NCI-H226 (cell line): ENCODE measurements at regions not wholly inside any gene's neighbourhood (a gene's known extent, or its start where the extent isn't known, plus 50 kb on each side); places are given as distances from the start of the nearest gene placed in this dataset.

Experiments used
- DNase-seq: peaks from one replicate; pipeline ENCODE4 v3.0.0-alpha.2; 2015

DNA sequence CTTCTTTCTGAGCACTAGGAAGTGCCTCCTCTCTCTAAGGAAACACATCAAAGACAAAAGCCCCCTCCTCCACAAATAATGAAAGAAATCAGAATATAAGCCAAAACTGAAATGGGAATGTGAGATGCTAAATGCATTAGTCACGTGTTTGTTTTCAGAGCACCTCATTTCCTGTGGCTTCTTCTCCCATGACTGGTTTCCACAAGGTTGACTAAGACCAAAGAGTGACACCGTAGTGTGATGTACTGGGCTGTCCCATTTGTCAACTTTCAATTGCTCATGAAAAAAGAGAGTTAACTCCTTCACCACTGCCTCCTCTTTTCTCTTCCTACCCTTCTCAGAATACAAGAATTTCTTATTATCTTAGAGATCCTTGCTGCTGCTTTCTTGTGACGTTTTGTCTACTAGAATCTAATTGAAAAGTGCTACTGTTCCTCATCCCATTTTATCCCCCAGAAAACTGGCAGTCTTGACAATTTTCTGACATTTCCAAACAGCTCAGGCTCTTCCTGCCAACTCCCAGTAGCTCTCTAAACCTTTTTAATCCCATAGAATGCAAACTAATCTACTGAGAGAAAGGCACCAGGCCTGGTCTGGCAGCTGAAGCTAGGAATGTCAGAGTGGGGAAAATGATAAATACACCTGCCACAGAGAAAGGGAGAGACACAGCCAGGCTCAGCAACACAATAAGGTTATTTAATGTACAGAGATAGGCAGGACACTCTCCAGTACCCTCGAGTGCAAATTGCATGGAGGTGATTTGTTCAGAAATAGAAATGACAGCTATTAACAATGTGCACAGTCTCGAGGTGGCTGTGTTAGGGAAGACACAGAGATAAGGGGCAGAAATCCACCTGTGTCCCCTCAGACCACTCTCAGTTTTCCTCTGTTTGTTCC is 671.7 kb upstream of the NRSN1 start:
- no peak for DNase-seq

DNA sequence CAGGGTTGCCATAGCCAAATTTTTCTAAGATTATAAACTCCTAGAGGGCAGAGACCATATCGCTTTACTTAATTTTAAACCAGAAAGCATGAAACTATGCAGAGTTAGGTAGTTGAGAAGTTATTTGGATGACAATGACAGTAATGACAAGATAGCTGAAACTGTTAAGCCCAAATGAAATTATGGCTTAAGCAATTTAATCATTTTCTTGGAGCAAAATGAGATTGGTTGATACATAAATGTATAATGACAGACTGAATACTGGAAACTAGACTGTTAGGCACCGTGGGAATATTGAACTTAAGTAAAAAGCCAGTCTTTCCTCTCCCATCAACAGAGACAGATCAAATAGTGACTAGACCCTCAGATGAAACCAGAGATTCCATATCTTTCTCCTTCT is 670.3 kb upstream of the NRSN1 start:
- no peak for DNase-seq

DNA sequence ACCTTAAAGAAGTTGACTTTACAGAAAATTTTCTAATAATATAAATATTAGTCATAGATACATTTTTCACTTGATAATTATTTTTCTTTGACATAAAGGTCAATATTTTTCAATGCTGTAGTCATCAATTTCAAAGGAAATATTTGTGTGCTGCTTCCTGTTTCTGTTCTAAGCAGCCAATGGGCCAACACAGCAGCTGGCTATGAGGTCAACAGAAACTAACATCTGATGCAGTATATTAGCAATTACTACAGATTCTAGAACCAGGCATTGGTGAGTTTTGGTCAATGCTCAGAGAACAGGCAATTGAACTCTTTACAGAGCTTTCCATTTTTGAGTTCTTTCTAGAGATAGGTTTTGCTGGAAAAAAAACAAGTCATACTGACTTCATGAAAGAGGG is 669.6 kb upstream of the NRSN1 start:
- no peak for DNase-seq

DNA sequence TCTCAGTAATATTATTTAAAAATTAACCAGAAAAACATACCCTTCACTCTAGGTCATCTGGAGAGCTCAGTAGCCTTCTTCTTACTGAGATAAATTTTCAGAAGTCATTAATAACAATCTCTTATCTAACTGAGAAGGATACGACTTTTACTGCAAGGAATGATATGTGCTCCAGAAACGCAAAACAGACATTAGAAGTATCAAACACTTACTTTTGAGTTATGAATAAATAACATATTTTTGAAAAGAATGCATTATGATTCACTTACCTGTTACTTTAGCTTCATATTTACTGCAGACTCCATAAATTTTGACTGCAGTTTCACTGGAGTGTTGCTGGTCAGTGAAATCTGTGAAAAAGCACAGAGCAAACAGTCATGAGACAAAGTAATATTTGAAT is 668.7 kb upstream of the NRSN1 start:
- DNase-seq = no peak

DNA sequence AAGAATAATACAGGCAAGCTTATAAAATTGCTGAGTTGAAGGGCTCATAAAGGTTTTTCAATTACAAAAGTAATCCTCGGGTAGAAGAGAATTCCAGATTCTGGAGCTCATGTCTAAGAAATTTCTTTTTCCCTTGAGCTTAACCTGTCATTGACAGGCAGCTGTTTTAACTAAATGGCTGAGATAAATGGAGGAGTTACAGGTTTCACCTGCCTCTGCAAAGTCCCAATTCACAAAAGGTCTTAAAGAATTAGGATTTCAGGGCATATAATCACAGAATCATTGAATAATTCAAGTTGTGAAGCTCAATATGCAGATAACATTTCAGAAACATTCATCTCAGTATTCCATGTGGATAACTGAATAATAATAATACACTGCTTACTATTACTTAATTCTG is 660.1 kb upstream of the NRSN1 start:
- DNase-seq = no peak

DNA sequence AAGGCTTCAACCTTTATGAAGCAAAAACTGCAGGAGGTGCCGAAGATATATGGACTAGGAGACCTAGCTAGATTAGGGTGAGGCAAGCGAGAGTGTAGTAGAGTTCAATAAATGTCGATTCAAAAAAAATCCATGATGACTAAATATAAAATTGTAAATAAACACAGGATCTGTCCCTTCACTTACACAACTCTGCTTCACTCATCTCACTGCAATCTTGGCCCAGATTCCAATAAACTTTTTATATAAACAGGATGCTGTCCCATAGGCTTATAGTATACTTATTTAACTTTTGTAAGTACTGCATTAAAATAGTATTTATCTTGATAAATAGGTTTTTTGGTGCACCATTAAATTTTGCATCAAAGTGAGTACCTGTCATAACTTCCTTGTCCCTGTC is 648.4 kb upstream of the NRSN1 start:
- no peak for DNase-seq

DNA sequence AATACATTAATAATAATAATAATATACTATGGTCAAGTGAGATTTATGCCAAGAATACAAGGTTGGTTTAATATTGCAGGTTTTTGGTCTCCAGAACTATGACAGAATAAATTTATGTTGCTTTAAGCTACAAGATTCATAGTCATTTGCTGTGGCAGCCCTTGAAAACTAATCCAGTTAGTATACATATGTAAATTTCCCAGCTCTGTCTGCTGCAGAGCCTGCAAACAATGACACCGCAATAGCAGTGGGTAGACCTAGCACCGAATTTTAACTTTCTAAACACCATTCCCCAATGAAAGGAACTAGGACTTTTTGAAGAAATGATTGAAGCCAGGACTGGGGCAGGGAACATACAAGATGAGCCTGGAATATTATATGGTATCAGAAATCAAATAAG is 647.7 kb upstream of the NRSN1 start:
- no peak for DNase-seq

DNA sequence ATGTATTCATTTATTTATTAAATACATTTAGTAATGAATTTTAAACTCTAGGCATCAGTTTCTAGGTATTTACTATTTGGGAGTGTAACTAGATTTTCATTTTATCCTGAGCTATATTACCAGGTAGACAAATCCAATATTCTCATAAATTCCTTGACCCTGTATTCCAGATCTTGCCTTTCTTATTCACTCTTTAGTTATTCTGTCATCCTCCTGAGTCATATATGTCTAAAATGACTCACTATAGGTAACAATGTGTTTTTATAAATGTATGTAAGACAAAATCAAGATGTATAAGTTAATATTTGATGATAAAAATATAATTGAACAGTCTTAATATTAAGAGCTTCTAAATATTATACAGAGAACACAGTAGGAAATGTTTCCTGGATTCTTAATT is 642.1 kb upstream of the NRSN1 start:
- DNase-seq = no peak

DNA sequence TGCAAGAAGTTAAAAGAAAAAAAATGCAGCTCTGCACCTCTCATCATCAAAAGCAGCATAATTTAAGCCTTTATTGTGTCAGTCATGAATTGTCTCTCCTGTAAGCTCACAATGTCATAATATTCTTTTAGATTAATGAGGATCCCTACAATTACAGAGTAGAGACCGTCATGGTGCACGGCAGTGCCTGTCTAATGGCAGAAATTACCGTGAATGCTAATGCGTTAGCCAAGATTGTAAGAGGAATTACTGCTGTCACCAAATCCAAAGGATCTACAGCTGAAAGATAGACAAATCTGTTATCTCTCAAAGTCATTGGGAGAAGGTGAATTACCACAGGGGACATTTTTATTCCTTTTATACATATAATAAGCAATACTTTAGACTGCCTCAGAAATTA is 631.6 kb upstream of the NRSN1 start:
- DNase-seq = no peak

DNA sequence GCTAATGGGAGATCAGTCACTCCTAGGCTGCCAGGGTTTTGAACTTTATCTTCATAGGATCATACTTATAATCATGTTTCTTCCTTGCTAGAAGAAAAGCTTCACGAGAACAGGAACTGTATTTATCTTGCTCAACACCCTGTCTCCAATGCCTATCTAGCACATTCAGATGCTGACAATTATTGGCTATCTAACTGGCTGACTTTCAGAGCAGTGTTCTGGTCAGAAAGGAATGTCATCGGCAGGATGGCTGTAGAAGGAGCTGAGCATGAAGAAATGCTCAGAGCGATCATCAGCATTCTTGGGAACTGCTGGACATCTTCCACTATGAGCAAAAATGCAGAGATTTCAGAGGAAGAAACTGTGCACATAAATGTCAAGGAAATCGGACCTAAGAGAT is 628.0 kb upstream of the NRSN1 start:
- DNase-seq = no peak

DNA sequence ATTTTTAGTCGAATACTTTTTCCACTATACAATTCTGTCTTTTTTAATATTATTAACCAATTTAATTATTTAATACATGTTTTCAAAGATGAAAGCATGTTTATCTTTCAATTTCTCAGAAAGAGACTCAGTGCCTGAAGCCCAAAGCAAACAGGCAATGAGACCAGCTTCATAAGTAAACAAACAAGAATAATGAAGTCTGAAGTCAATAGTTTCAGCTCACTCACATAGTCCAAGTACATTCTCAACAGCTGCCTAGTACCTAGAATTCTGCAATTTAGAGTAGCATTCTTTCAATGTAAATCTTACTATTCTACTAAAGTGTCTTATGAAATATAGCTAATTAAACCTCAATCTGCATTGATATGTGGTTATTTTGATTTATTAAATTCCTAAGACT is 626.5 kb upstream of the NRSN1 start:
- no peak for DNase-seq

DNA sequence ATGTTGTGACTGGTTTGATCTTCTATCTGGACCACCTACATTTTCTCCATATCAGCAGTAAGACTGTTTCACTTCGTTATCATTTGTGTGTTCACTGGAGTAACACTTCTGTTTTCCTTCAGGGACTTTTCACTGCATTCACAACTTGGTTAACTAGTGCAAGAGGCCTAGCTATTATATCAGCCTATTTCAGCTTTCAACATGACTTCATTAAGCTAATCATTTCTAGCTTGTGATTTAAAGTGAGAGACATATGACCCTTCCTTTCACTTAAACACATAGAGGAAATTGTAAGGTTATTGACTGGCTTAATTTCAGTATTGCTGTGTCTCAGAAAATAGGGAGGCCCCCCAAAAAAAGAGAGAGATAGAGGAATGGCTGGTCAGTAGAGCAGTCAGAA is 622.8 kb upstream of the NRSN1 start:
- no peak for DNase-seq

DNA sequence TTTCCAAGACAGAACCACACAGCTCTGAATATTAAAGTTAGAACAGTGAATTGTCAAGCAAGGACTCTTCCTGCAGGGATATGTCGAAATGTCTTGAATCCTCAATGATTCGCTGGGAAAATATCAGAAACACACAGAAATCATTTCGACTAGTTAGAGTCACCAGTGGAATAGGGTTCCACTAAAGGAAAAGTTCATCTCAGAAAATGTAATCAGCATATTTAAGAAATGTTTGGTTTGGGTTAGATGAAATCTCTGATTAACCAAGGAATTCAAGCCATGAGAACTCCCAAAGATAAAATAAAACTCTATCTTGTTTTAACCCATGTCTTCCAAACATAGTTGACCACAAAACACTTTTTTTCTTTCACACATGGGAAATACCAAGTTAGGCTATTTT is 621.0 kb upstream of the NRSN1 start:
- DNase-seq = no peak

DNA sequence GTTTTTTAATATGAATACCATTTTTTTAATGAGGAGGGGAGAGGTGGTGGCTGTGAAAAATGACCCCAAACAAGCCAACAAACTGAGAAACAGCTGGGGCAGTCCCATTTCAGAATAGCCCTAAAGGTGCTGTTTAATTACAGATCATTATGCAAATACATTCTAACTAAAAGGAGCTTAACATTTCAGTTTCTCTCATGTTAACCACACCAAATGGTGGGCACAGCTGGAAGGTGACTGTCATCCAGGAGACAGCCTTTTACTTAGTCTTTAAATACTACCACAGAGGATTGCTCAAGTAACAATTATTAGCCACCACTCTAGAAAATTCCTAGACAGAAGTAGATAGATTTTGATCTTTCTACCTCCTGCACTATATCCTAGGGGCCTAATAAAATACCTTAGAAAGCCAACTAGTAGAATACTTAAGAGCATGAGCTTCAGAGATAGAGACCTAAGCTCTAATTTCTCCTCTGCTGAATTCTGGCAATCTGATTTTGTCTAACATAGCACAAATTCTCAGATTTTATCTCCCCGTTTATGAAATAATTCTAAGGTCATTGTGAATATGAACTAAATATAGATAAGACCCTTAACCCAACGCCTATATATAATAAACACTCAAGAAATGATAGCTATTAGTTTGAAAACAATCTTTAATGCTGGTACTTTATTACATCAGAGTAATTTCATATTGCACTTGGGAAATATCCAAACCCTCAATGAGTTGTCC is 615.1 kb upstream of the NRSN1 start:
- no peak for DNase-seq

DNA sequence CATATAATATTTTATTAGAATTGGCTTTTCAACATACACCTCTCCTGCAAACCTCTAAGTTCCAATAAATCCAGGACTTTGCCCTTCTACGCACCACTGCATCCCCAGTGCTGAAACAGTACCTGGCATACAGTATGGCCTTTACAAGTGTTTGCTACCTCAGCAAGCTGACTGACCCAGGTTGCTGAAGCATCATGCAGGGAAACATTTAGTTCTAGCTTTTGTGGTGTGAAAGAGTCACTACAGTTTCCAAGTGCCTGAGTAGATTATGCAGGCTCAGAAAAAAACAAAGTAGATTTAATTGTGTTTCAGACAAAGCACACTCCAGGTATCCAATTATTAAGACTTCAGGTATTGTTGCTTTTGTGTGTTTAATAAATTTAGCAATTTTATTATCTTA is 614.2 kb upstream of the NRSN1 start:
- DNase-seq = no peak

DNA sequence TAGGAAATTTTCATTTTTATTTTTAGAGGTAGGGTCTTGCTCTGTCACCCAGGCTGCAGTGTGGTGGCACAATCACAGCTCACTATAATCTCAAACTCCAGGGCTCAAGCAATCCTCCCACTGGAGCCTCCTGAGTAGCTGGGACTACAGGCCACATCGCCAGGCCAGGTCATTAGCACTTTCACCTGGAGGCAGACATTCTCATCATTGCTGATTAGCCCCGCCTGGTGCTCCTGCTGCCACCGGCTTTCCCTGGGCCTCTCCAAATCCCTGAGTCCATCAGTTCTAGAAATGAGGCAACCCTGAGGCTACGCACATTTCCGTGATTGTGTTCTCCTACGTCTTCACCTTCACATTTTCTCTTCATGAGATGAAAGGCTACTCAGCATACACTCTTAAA is 607.7 kb upstream of the NRSN1 start:
- no peak for DNase-seq

DNA sequence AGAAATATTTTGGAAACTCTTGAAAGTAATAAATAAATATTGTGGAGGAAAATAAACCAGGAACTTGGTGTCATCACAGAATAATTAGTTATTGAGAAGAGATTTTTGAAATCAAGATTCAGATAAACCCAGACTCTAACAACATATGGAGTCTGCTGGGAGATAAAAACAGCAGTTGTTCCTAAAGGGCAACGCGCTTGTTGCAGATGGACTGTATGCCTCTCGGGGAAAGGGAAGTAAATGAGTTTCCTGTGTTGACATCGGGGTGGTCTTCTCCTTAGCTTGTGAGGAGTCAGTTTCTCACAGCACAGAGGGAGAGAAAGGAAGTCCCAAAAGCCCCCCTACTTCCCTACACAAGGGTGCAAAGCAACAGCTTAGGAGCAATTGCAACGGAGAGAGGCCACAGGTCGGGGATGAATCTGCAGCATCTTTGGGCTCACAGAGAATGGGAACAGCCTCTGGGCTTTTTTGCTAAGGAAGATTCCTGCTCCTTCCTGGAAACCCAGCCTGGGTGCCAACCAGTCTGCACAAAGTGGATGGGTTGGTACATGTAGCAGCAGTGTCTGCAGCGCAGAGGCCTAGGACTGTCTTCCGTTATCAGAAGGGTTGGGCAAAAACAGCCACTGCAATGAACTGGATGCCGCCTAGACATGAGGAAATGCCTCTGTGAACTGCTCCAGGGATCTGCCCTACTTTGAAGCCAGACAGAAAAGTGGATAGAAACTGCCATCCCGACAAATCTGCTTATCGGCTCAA is 603.0 kb upstream of the NRSN1 start:
- no peak for DNase-seq

DNA sequence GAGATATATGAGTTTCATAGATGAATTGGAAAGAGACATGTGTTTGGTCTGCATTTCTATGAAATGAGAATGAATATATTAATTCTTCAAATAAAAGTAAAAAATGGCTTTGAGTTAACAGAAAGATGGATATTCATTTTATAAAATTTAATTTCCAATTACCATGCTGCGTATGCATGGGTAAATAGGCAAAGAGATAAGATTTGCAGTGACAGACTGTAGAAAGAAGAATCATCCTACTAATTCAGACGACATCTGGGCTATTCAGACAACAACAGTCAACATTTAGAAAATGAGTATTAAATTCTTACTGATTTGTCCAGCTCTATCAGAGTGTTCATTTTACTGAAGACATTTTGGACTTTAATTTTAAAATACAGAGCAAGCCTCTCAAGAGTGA is 602.2 kb upstream of the NRSN1 start:
- no peak for DNase-seq

DNA sequence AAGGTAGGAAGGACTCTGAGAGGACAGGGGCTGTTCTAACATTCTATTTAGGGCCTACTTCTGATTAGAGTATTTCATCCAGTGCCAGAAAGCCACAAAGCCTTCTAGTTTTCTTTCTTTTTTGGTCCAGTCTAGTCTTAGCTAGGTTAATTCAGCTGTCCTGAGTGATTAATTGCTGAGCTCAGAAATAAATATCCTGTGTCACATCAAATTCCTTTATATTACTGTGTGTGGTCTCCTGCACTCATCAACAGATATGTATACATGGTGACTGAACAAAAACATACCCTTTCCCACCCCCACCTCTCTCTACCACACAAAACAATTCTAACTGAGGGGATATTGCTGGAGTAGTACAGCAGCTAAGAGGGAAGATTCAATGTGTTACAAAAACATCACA is 601.5 kb upstream of the NRSN1 start:
- no peak for DNase-seq

DNA sequence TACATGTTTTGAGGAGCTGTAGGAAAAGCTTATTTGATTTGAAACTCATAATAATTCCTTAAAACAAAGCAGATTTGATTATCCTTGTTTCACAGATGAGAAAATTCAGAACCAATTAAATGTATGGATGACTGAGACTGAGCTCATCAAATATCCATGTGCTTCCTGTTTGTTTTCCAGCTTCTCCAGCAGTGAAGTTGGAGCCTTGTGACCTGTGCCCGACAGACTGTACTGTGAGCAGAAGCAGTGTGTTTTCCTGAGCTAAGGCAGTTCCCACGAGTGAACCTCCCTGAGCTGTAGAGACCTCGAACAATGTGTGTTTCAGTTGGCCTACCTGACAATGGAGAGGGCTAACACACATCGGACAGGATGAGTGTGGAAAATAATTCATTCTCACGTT is 599.5 kb upstream of the NRSN1 start:
- no peak for DNase-seq

DNA sequence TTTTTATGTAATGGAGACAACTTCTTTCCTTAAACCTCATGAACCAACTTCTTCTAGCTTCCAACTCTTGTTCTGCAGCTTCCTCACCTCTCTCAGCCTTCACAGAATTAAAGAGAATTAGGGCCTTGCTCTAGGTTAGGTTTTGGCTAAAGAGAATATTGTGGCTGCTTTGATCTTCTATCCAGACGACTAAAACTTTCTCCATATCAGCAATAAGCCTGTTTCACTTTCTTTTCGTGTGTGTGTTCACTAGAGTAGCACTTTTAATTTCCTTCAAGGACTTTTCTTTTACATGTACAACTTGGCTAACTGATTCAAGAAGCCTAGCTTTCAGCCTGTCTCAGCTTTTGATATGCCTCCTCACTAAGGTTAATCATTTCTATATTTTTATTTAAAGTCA is 596.1 kb upstream of the NRSN1 start:
- no peak for DNase-seq

DNA sequence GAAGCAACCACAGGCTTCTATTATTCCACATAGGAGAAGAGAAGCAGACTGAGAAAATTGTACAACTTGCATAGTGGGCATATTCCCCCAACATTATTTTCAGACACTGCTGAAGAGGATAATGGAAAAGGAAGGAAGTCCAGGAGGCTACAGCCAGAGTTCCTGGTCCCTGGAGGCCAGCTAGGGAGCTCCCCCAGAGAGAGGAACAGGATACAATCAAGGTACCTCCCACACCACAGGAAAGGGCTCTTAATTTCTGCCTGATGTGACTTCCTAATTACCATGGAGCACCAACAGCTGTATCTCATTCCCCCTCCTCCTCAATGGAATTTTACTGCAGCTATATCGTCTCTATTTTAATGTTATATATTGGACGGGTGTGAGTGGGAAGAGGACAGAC is 594.3 kb upstream of the NRSN1 start:
- DNase-seq = no peak

DNA sequence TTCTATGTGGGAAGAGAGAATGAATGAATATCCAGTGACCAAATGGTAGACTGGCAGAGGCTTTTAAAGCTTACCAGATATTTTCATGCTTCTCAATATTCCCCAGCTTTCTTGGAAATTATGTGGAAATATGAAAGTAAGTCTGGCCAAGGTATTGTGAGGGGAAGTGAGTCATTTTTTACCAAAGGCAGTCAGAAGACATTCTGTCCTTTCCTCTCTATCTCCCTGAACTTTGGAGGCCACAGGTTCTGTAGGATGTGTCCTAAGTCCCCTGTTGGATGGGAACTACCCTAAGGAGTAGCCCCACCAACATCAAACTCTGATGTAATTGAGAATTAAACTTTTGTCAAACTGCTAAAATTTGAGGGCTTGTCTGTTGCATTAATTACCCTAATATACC is 593.8 kb upstream of the NRSN1 start:
- DNase-seq = no peak

DNA sequence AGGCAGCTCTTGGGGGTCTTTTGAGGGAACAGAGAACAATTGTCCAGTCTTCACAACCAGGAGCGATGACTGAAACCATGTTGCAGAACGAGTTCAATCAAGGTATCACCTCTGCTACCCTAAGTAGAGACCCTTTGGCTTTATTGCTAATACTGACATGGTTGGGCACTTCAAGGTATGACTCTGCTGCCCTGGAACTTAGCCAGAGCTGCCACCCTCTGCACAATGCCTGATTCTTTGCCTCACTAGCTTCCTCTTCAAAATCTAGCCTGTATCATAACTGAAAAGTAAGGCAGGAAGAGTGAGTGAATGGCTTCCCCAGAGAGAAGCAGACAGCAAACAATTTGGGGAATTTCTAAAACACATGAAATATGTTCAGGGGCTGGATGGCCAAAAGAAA is 592.7 kb upstream of the NRSN1 start:
- DNase-seq = no peak
